ENCODE measurements at regions not wholly inside any gene's neighbourhood (a gene's known extent, or its start where the extent isn't known, plus 50 kb on each side); places are given as distances from the start of the nearest gene placed in this dataset.

- no peak for TF ChIP-seq TGIF2 (CRISPR knock-in tag; IDR thresholded peaks at IDR 0.05)
- no peak for TF ChIP-seq HES4 (CRISPR knock-in tag; IDR thresholded peaks at IDR 0.05; ENCODE audit: borderline replicate concordance)
- peak; percentile 82 for TF ChIP-seq HNF4G (IDR thresholded peaks at IDR 0.05; ENCODE audit: borderline replicate concordance, low read depth, low read length)
- TF ChIP-seq HNF4G (CRISPR knock-in tag; IDR thresholded peaks at IDR 0.05; ENCODE audit: borderline replicate concordance, low read depth) = no peak; the same call in 1 of the 2 replicates
- no peak for TF ChIP-seq ZSCAN31 (CRISPR knock-in tag; IDR thresholded peaks at IDR 0.05; ENCODE audit: low read depth)
- TF ChIP-seq AGO1 (IDR thresholded peaks at IDR 0.05; ENCODE audit: low read depth, low read length, poor library complexity, severe bottlenecking) = no peak
- no peak for TF ChIP-seq HIVEP1 (CRISPR knock-in tag; IDR thresholded peaks at IDR 0.05)
- no peak for TF ChIP-seq XBP1 (CRISPR knock-in tag; IDR thresholded peaks at IDR 0.05)
- no peak for TF ChIP-seq BCLAF1 (IDR thresholded peaks at IDR 0.05)
- TF ChIP-seq ZNF7 (CRISPR knock-in tag; IDR thresholded peaks at IDR 0.05) = no peak
- TF ChIP-seq BATF2 (CRISPR knock-in tag; IDR thresholded peaks at IDR 0.05) = no peak
- no peak for TF ChIP-seq MNT (IDR thresholded peaks at IDR 0.05)
- no peak for TF ChIP-seq SPEN (CRISPR knock-in tag; IDR thresholded peaks at IDR 0.05; ENCODE audit: low read depth)
- 0 out of 2 replicates have a peak, but pooled peaks have one; percentile 15 for TF ChIP-seq MXD4 (CRISPR knock-in tag; IDR thresholded peaks at IDR 0.05)
- TF ChIP-seq THYN1 (CRISPR knock-in tag; IDR thresholded peaks at IDR 0.05; ENCODE audit: borderline replicate concordance, low read depth) = no peak
- no peak for TF ChIP-seq MZF1 (CRISPR knock-in tag; IDR thresholded peaks at IDR 0.05; ENCODE audit: borderline replicate concordance)
- no peak for TF ChIP-seq ZSCAN21 (CRISPR knock-in tag; IDR thresholded peaks at IDR 0.05; ENCODE audit: borderline replicate concordance)
- TF ChIP-seq PHB2 (IDR thresholded peaks at IDR 0.05; ENCODE audit: partially characterized antibody) = no peak
- no peak for TF ChIP-seq ATF7 (IDR thresholded peaks at IDR 0.05)
- TF ChIP-seq ATF7 (CRISPR knock-in tag; IDR thresholded peaks at IDR 0.05) = no peak
- peak; percentile 58; the same call in 1 of the 2 replicates for TF ChIP-seq ZSCAN25 (CRISPR knock-in tag; IDR thresholded peaks at IDR 0.05)
- no peak for TF ChIP-seq JARID2 (CRISPR knock-in tag; IDR thresholded peaks at IDR 0.05; ENCODE audit: insufficient replicate concordance)
- TF ChIP-seq ZFP82 (CRISPR knock-in tag; IDR thresholded peaks at IDR 0.05; ENCODE audit: borderline replicate concordance) = no peak
- TF ChIP-seq ZFP41 (CRISPR knock-in tag; IDR thresholded peaks at IDR 0.05; ENCODE audit: borderline replicate concordance) = no peak
These were observed 486.4 kb upstream of the SPRED2 start (continued) for GRCh38 chr2:65918760-65919187.
